Smooth muscle cell (in vitro differentiated cells): ENCODE measurements at regions not wholly inside any gene's neighbourhood (a gene's known extent, or its start where the extent isn't known, plus 50 kb on each side); places are given as distances from the start of the nearest gene placed in this dataset.

Source experiments
- DNase-seq: peaks from one replicate; lab custom pipeline; 2025; ENCODE audit not compliant: unreplicated experiment; lab: John Stamatoyannopoulos, UW
- H2AFZ ChIP-seq: fragments of 200-600 bp; sonication (generic); 2 replicates; pipeline ENCODE4 v1.6.0; 2016; ENCODE audit warnings: antibody characterized with exemption, low read depth, mild to moderate bottlenecking
- H3F3A ChIP-seq: fragments of 200-600 bp; sonication (generic); 2 replicates; pipeline ENCODE4 v1.6.0; 2017; ENCODE audit warnings: antibody characterized with exemption, low read depth
- H3K27ac ChIP-seq: fragments of 200-600 bp; sonication (generic); 2 replicates; pipeline ENCODE4 v1.5.1; 2016; ENCODE audit warnings: low read depth, mild to moderate bottlenecking
- H3K27me3 ChIP-seq: fragments of 200-600 bp; sonication (generic); 2 replicates; pipeline ENCODE4 v1.6.1; 2016; ENCODE audit warnings: low read depth, mild to moderate bottlenecking
- H3K36me3 ChIP-seq: fragments of 200-600 bp; sonication (generic); 2 replicates; pipeline ENCODE4 v1.5.1; 2016; ENCODE audit warnings: low read depth
- H3K4me1 ChIP-seq: fragments of 200-600 bp; sonication (generic); 2 replicates; pipeline ENCODE4 v1.5.1; 2016; ENCODE audit warnings: low read depth
- H3K4me2 ChIP-seq: fragments of 200-600 bp; sonication (generic); 2 replicates; pipeline ENCODE4 v1.6.0; 2016; ENCODE audit warnings: mild to moderate bottlenecking
- H3K4me3 ChIP-seq: fragments of 200-600 bp; sonication (generic); 2 replicates; pipeline ENCODE4 v1.5.1; 2016; ENCODE audit warnings: mild to moderate bottlenecking
- H3K79me2 ChIP-seq: fragments of 200-600 bp; sonication (generic); 2 replicates; pipeline ENCODE4 v1.6.0; 2016; ENCODE audit warnings: low read depth, mild to moderate bottlenecking
- H3K9ac ChIP-seq: fragments of 200-600 bp; sonication (generic); 2 replicates; pipeline ENCODE4 v1.6.0; 2016; ENCODE audit warnings: low read depth
- H3K9me3 ChIP-seq: fragments of 200-600 bp; sonication (generic); replicated peaks from 2 replicates; pipeline ENCODE4 v1.5.1; 2016; ENCODE audit warnings: low read depth
- H4K20me1 ChIP-seq: fragments of 200-600 bp; sonication (generic); 2 replicates; pipeline ENCODE4 v1.6.0; 2016; ENCODE audit warnings: low read depth
- CTCF ChIP-seq: fragments of 200-600 bp; sonication (generic); IDR thresholded peaks from 2 replicates; pipeline ENCODE4 v1.5.1; 2017; ENCODE audit warnings: borderline replicate concordance, mild to moderate bottlenecking, antibody characterized with exemption; ENCODE audit not compliant: insufficient read depth, poor library complexity, severe bottlenecking
- WGBS: methylation state at CpG from one replicate; pipeline ENCODE4 v1.1.7; 2016; ENCODE audit warnings: low lambda C conversion rate; 5-methylcytosine and 5-hydroxymethylcytosine counted together

- no peak for TF ChIP-seq CTCF
Measured at GRCh38 chr4:3660086-3660927, 105.9 kb upstream of the ADRA2C start.

GRCh38 chr4:3659131-3659530 is 107.1 kb upstream of the ADRA2C start:
- 87% methylated on average over 9 of the region's 9 CpGs for WGBS
- Histone ChIP-seq H3K4me2 (no peak overlapping the region), H3F3A (no peaks in the 10 kb centered on the region), H2AFZ (no peak overlapping the region), H4K20me1 (no peaks in the 10 kb centered on the region), H3K9ac (no peak overlapping the region), H3K4me1 (peaks cover 8% of the 10 kb centered on the region), H3K79me2 (no peaks in the 10 kb centered on the region), H3K27me3 (peaks cover 6% of the 10 kb centered on the region), H3K27ac (no peak overlapping the region), H3K36me3 (no peaks in the 10 kb centered on the region), H3K9me3 (no peaks in the 10 kb centered on the region), H3K4me3 (no peak overlapping the region)
- DNase-seq, result no peak
- no peak for TF ChIP-seq CTCF

More at GRCh38 chr4:3660086-3660927, 105.9 kb upstream of the ADRA2C start:
- Histone ChIP-seq H4K20me1 (no peaks in the 10 kb centered on the region), H3K36me3 (no peaks in the 10 kb centered on the region), H3K4me2 (no peak overlapping the region), H2AFZ (no peak overlapping the region), H3K27me3 (peaks cover 6% of the 10 kb centered on the region), H3K4me3 (no peak overlapping the region), H3K9ac (no peak overlapping the region), H3K9me3 (no peaks in the 10 kb centered on the region), H3F3A (no peaks in the 10 kb centered on the region), H3K4me1 (peaks cover 8% of the 10 kb centered on the region), H3K27ac (no peak overlapping the region), H3K79me2 (no peaks in the 10 kb centered on the region)
- no peak for DNase-seq
- 85% methylated on average over 22 of the region's 23 CpGs for WGBS

- no peak overlapping the region for H3K4me2 ChIP-seq
- H3F3A ChIP-seq, result no peaks in the 10 kb centered on the region
- no peak overlapping the region for H2AFZ ChIP-seq
- peaks cover 6% of the 10 kb centered on the region for H3K27me3 ChIP-seq
- H3K4me3 ChIP-seq, result no peak overlapping the region
- no peaks in the 10 kb centered on the region for H4K20me1 ChIP-seq
- H3K27ac ChIP-seq, result no peak overlapping the region
- H3K4me1 ChIP-seq, result peaks cover 8% of the 10 kb centered on the region
- WGBS, result 94% methylated on average over 12 of the region's 12 CpGs
- H3K36me3 ChIP-seq, result no peaks in the 10 kb centered on the region
- H3K9ac ChIP-seq, result no peak overlapping the region
- TF ChIP-seq CTCF, result no peak
- DNase-seq, result no peak
- H3K79me2 ChIP-seq, result no peaks in the 10 kb centered on the region
- no peaks in the 10 kb centered on the region for H3K9me3 ChIP-seq
Measured at GRCh38 chr4:3658530-3658913, 107.7 kb upstream of the ADRA2C start.

GRCh38 chr4:3657902-3658529 is 108.2 kb upstream of the ADRA2C start:
- Histone ChIP-seq H4K20me1 (no peaks in the 10 kb centered on the region), H3K4me3 (no peak overlapping the region), H3K9ac (no peak overlapping the region), H3K27ac (no peak overlapping the region), H3K4me1 (peaks cover 8% of the 10 kb centered on the region), H3K27me3 (peaks cover 6% of the 10 kb centered on the region), H2AFZ (no peak overlapping the region), H3F3A (no peaks in the 10 kb centered on the region), H3K36me3 (no peaks in the 10 kb centered on the region), H3K9me3 (no peaks in the 10 kb centered on the region), H3K79me2 (no peaks in the 10 kb centered on the region), H3K4me2 (no peak overlapping the region)
- WGBS, result 83% methylated on average over 20 of the region's 20 CpGs
- TF ChIP-seq CTCF, result no peak
- DNase-seq, result no peak
